SK-N-SH treated with all-trans-retinoic acid at 6 μM for 48 hours (cell line): ENCODE measurements at regions not wholly inside any gene's neighbourhood (a gene's known extent, or its start where the extent isn't known, plus 50 kb on each side); places are given as distances from the start of the nearest gene placed in this dataset.
"Not testable (repeated sequence)": the region's sequence is repeated elsewhere in the genome, so short reads cannot be mapped to it uniquely, and the experiment has no call there.

Experiments used
- ATAC-seq: fragments of 200-7000 bp; cut with Tn5 transposase; 3 replicates; pipeline ENCODE4 v1.9.1; 2020; ENCODE audit warnings: mild to moderate bottlenecking, moderate library complexity
- BACH2 ChIP-seq: fragments of 250-450 bp; sonication (Bioruptor Pico); IDR thresholded peaks from 2 replicates; pipeline ENCODE4 v1.9.0; 2021; ENCODE audit warnings: mild to moderate bottlenecking, borderline replicate concordance
- CREB5 ChIP-seq: fragments of 250-450 bp; sonication (Bioruptor Pico); IDR thresholded peaks from 2 replicates; pipeline ENCODE4 v1.5.1; 2020; ENCODE audit warnings: low read depth, mild to moderate bottlenecking, moderate library complexity
- CSDC2 ChIP-seq: fragments of 250-450 bp; sonication (Bioruptor Pico); IDR thresholded peaks from 2 replicates; pipeline ENCODE4 v1.5.0; 2020; ENCODE audit warnings: mild to moderate bottlenecking, moderate library complexity
- CSRNP3 ChIP-seq: fragments of 250-450 bp; sonication (Bioruptor Pico); IDR thresholded peaks from 2 replicates; pipeline ENCODE4 v1.5.1; 2021; ENCODE audit warnings: mild to moderate bottlenecking, moderate library complexity
- ESRRG ChIP-seq: fragments of 250-450 bp; sonication (Bioruptor Pico); IDR thresholded peaks from 2 replicates; pipeline ENCODE4 v1.6.1; 2021; ENCODE audit warnings: mild to moderate bottlenecking
- GLIS3 ChIP-seq: fragments of 250-450 bp; sonication (Bioruptor Pico); IDR thresholded peaks from 2 replicates; pipeline ENCODE4 v1.5.0; 2020; ENCODE audit warnings: mild to moderate bottlenecking, moderate library complexity
- ISL1 ChIP-seq: fragments of 250-450 bp; sonication (Bioruptor Pico); IDR thresholded peaks from 2 replicates; pipeline ENCODE4 v2.1.2; 2022; ENCODE audit warnings: mild to moderate bottlenecking, moderate library complexity
- OSR1 ChIP-seq: fragments of 250-450 bp; sonication (Bioruptor Pico); IDR thresholded peaks from 2 replicates; pipeline ENCODE4 v1.8.0; 2022; ENCODE audit warnings: moderate library complexity, mild to moderate bottlenecking, inconsistent platforms
- POU6F1 ChIP-seq: fragments of 250-450 bp; sonication (Bioruptor Pico); IDR thresholded peaks from 2 replicates; pipeline ENCODE4 v1.8.0; 2021; ENCODE audit warnings: low read depth, mild to moderate bottlenecking, moderate library complexity, borderline replicate concordance
- PPARA ChIP-seq: fragments of 250-450 bp; sonication (Bioruptor Pico); IDR thresholded peaks from 2 replicates; pipeline ENCODE4 v1.5.0; 2020; ENCODE audit warnings: mild to moderate bottlenecking, borderline replicate concordance
- RARB ChIP-seq: fragments of 250-450 bp; sonication (Bioruptor Pico); IDR thresholded peaks from 2 replicates; pipeline ENCODE4 v1.8.0; 2021; ENCODE audit warnings: mild to moderate bottlenecking, moderate library complexity
- TCF4 ChIP-seq: fragments of 250-450 bp; sonication (Bioruptor Pico); IDR thresholded peaks from 2 replicates; pipeline ENCODE4 v1.8.0; 2021; ENCODE audit warnings: mild to moderate bottlenecking, moderate library complexity, borderline replicate concordance
- TOX ChIP-seq: fragments of 250-450 bp; sonication (Bioruptor Pico); IDR thresholded peaks from 2 replicates; pipeline ENCODE4 v1.8.0; 2021; ENCODE audit warnings: mild to moderate bottlenecking, moderate library complexity, borderline replicate concordance
- TSHZ2 ChIP-seq: fragments of 250-450 bp; sonication (Bioruptor Pico); IDR thresholded peaks from 2 replicates; pipeline ENCODE4 v1.5.0; 2020; ENCODE audit warnings: mild to moderate bottlenecking, moderate library complexity
- ZC3H10 ChIP-seq: fragments of 250-450 bp; sonication (Bioruptor Pico); IDR thresholded peaks from 2 replicates; pipeline ENCODE4 v1.5.1; 2021; ENCODE audit warnings: mild to moderate bottlenecking, moderate library complexity
- ZFP3 ChIP-seq: fragments of 250-450 bp; sonication (Bioruptor Pico); IDR thresholded peaks from 2 replicates; pipeline ENCODE4 v1.5.0; 2020; ENCODE audit warnings: mild to moderate bottlenecking, moderate library complexity
- ZFP30 ChIP-seq: fragments of 450-650 bp; formaldehyde crosslinking; IDR thresholded peaks from 2 replicates; pipeline ENCODE4 v1.5.0; 2022; ENCODE audit warnings: mild to moderate bottlenecking, moderate library complexity
- ZNF565 ChIP-seq: fragments of 450-650 bp; formaldehyde crosslinking; conservative IDR thresholded peaks from 2 replicates; pipeline ENCODE4 v1.5.0; 2020; ENCODE audit warnings: low read depth, mild to moderate bottlenecking, moderate library complexity
- ZNF70 ChIP-seq: fragments of 450-650 bp; formaldehyde crosslinking; IDR thresholded peaks from 2 replicates; pipeline ENCODE4 v1.5.0; 2020; ENCODE audit warnings: mild to moderate bottlenecking, moderate library complexity
- ZNF8 ChIP-seq: fragments of 450-650 bp; formaldehyde crosslinking; IDR thresholded peaks from 2 replicates; pipeline ENCODE4 v1.5.0; 2020; ENCODE audit warnings: mild to moderate bottlenecking, moderate library complexity

GRCh38 chr13:112175162-112176075, 108.5 kb downstream of the SOX1 start (continued):
- no peak for TF ChIP-seq TSHZ2 (CRISPR knock-in tag)
- no peak for TF ChIP-seq CSDC2
- TF ChIP-seq TCF4: no peak
- TF ChIP-seq ZFP3 (CRISPR knock-in tag): no peak
- TF ChIP-seq GLIS3: no peak
- no peak for TF ChIP-seq TOX (CRISPR knock-in tag)
- no peak for TF ChIP-seq ZNF565 (CRISPR knock-in tag)
- no peak for TF ChIP-seq ZNF70

- not testable (repeated sequence) for ATAC-seq
Measured at GRCh38 chr13:112176141-112177119, 109.5 kb downstream of the SOX1 start.

GRCh38 chr13:112177450-112178288, 110.7 kb downstream of the SOX1 start:
- TF ChIP-seq RARB (CRISPR knock-in tag) (no peak), ZNF8 (CRISPR knock-in tag) (no peak), ZFP3 (CRISPR knock-in tag) (no peak), BACH2 (CRISPR knock-in tag) (no peak), CREB5 (CRISPR knock-in tag) (no peak), ISL1 (CRISPR knock-in tag) (no peak), CSDC2 (no peak), ZNF70 (no peak), CSRNP3 (CRISPR knock-in tag) (no peak), POU6F1 (no peak), OSR1 (CRISPR knock-in tag) (no peak), ZC3H10 (CRISPR knock-in tag) (no peak), ZNF565 (CRISPR knock-in tag) (no peak), GLIS3 (no peak), PPARA (CRISPR knock-in tag) (no peak), ZFP30 (no peak), ESRRG (CRISPR knock-in tag) (no peak)
- no peak for ATAC-seq
